Bronchial epithelial cell (primary cell): ENCODE measurements at regions not wholly inside any gene's neighbourhood (a gene's known extent, or its start where the extent isn't known, plus 50 kb on each side); places are given as distances from the start of the nearest gene placed in this dataset.

ENCODE experiments used
- DNase-seq: peaks from one replicate; pipeline ENCODE4 v3.0.0-alpha.2; 2010; ENCODE audit warnings: low read depth
- FAIRE-seq: peaks from 2 replicates; lab custom pipeline; 2011; peaks lifted over from hg19 to GRCh38; lab: Jason Lieb, UNC
- H3K27me3 ChIP-seq: 2 replicates; pipeline ENCODE4 v1.5.1; 2011; ENCODE audit warnings: low read length; ENCODE audit not compliant: control insufficient read depth, insufficient read depth
- H3K36me3 ChIP-seq: 2 replicates; pipeline ENCODE4 v1.5.1; 2011; ENCODE audit warnings: low read length; ENCODE audit not compliant: control insufficient read depth, insufficient read depth
- H3K4me3 ChIP-seq: 2 replicates; pipeline ENCODE4 v1.5.1; 2011; ENCODE audit warnings: mild to moderate bottlenecking, low read depth, low read length, control low read depth
- CTCF ChIP-seq: IDR thresholded peaks from 2 replicates; pipeline ENCODE4 v1.5.1; 2011; ENCODE audit warnings: mild to moderate bottlenecking, moderate library complexity, low read length, control low read depth, inconsistent platforms; ENCODE audit not compliant: insufficient read depth, severe bottlenecking

- H3K27me3 ChIP-seq = no peaks in the 10 kb centered on the region
- no peak for TF ChIP-seq CTCF
- H3K4me3 ChIP-seq = no peak overlapping the region
- no peaks in the 10 kb centered on the region for H3K36me3 ChIP-seq
- FAIRE-seq (no peak), DNase-seq (no peak)
These were observed 112.3 kb upstream of the NR3C1 start for GRCh38 chr5:143515829-143516228.

GRCh38 chr5:143514616-143515335 lies 111.3 kb upstream of the NR3C1 start:
- Histone ChIP-seq H3K4me3 (no peak overlapping the region), H3K27me3 (no peaks in the 10 kb centered on the region), H3K36me3 (no peaks in the 10 kb centered on the region)
- no peak for TF ChIP-seq CTCF
- FAIRE-seq = no peak
- no peak for DNase-seq

- H3K36me3 ChIP-seq = no peaks in the 10 kb centered on the region
- no peak overlapping the region for H3K4me3 ChIP-seq
- FAIRE-seq = no peak
- H3K27me3 ChIP-seq = no peaks in the 10 kb centered on the region
- no peak for DNase-seq
- no peak for TF ChIP-seq CTCF
These were observed 110.2 kb upstream of the NR3C1 start for GRCh38 chr5:143513720-143514119.

GRCh38 chr5:143511736-143512135 lies 108.2 kb upstream of the NR3C1 start:
- Histone ChIP-seq H3K27me3 (no peaks in the 10 kb centered on the region), H3K4me3 (no peak overlapping the region), H3K36me3 (no peaks in the 10 kb centered on the region)
- FAIRE-seq (no peak), DNase-seq (no peak)
- no peak for TF ChIP-seq CTCF

- Histone ChIP-seq H3K36me3 (no peaks in the 10 kb centered on the region), H3K4me3 (no peak overlapping the region), H3K27me3 (no peaks in the 10 kb centered on the region)
- DNase-seq = no peak
- no peak for TF ChIP-seq CTCF
- no peak for FAIRE-seq
These were observed 106.3 kb upstream of the NR3C1 start for GRCh38 chr5:143509758-143510221.
